SU-DHL-6 (cell line): ENCODE measurements at regions not wholly inside any gene's neighbourhood (a gene's known extent, or its start where the extent isn't known, plus 50 kb on each side); places are given as distances from the start of the nearest gene placed in this dataset.

ENCODE experiments used
- H2AFZ ChIP-seq: fragments of 200-600 bp; sonication (generic); 2 replicates; pipeline ENCODE4 v1.6.1; 2014; ENCODE audit warnings: low read depth, mild to moderate bottlenecking, moderate library complexity, mixed read lengths, antibody characterized with exemption, low read length; ENCODE audit not compliant: severe bottlenecking
- H3F3A ChIP-seq: fragments of 200-600 bp; shearing (Covaris generic); 2 replicates; pipeline ENCODE4 v1.6.0; 2016; ENCODE audit warnings: antibody characterized with exemption, mild to moderate bottlenecking; ENCODE audit not compliant: insufficient read depth
- H3K27ac ChIP-seq: fragments of 200-600 bp; sonication (generic); 2 replicates; pipeline ENCODE4 v1.5.1; 2016; ENCODE audit warnings: low read depth, mild to moderate bottlenecking, low read length, moderate library complexity, mixed read lengths
- H3K27me3 ChIP-seq: fragments of 200-600 bp; sonication (generic), shearing (Covaris generic); 2 replicates; pipeline ENCODE4 v1.6.0; 2014; ENCODE audit warnings: mild to moderate bottlenecking, low read length
- H3K36me3 ChIP-seq: fragments of 200-600 bp; sonication (generic); 2 replicates; pipeline ENCODE4 v1.6.1; 2014; ENCODE audit warnings: mild to moderate bottlenecking, low read length, mixed read lengths
- H3K4me2 ChIP-seq: fragments of 300-600, 200-600 bp; shearing (Covaris generic), sonication (generic); 2 replicates; pipeline ENCODE4 v1.6.0; 2014; ENCODE audit warnings: low read length, low read depth, mild to moderate bottlenecking; ENCODE audit not compliant: poor library complexity, severe bottlenecking
- H3K4me3 ChIP-seq: fragments of 200-600 bp; sonication (generic); 2 replicates; pipeline ENCODE4 v1.5.1; 2014; ENCODE audit warnings: antibody characterized with exemption, low read length, mild to moderate bottlenecking, mixed read lengths; ENCODE audit not compliant: insufficient read depth, poor library complexity, severe bottlenecking
- H3K79me2 ChIP-seq: fragments of 200-600 bp; sonication (generic); 2 replicates; pipeline ENCODE4 v1.6.1; 2014; ENCODE audit warnings: mild to moderate bottlenecking, low read length, moderate library complexity; ENCODE audit not compliant: insufficient read depth
- H3K9ac ChIP-seq: fragments of 200-600 bp; sonication (generic); 2 replicates; pipeline ENCODE4 v1.7.0; 2014; ENCODE audit warnings: mild to moderate bottlenecking, low read length
- H3K9me2 ChIP-seq: fragments of 200-600 bp; sonication (generic); replicated peaks from 2 replicates; pipeline ENCODE4 v1.6.1; 2014; ENCODE audit warnings: low read length; ENCODE audit not compliant: insufficient read depth
- H3K9me3 ChIP-seq: fragments of 200-600 bp; sonication (generic); 2 replicates; pipeline ENCODE4 v1.6.1; 2014; ENCODE audit warnings: low read length, mixed read lengths; ENCODE audit not compliant: insufficient read depth
- H4K20me1 ChIP-seq: fragments of 200-600 bp; sonication (generic); 2 replicates; pipeline ENCODE4 v1.6.1; 2014; ENCODE audit warnings: low read depth, mild to moderate bottlenecking, antibody characterized with exemption, low read length, moderate library complexity, mixed read lengths
- EZH2phosphoT487 ChIP-seq: fragments of 200-600 bp; sonication (generic), shearing (Covaris generic); conservative IDR thresholded peaks from 2 replicates; pipeline ENCODE4 v1.6.1; 2018; ENCODE audit warnings: mild to moderate bottlenecking, antibody characterized with exemption, low read length, moderate library complexity, mixed read lengths
- TF ChIP-seq, protein P1 (sequence below): fragments of 200-600 bp; sonication (generic); IDR thresholded peaks from one replicate; pipeline ENCODE4 v1.5.1; 2017; ENCODE audit warnings: antibody characterized with exemption, mild to moderate bottlenecking, low read length, moderate library complexity; ENCODE audit not compliant: insufficient read depth, poor library complexity, severe bottlenecking

- H2AFZ ChIP-seq: no peak overlapping the region
- no peaks in the 10 kb centered on the region for H3K79me2 ChIP-seq
- H3K27me3 ChIP-seq: no peaks in the 10 kb centered on the region
- H4K20me1 ChIP-seq: no peaks in the 10 kb centered on the region
- H3K36me3 ChIP-seq: no peaks in the 10 kb centered on the region
- no peak overlapping the region for H3K4me2 ChIP-seq
- no peak overlapping the region for H3K4me3 ChIP-seq
- no peaks in the 10 kb centered on the region for H3K9me2 ChIP-seq
- no peaks in the 10 kb centered on the region for H3K9me3 ChIP-seq
- TF ChIP-seq, protein P1, sequence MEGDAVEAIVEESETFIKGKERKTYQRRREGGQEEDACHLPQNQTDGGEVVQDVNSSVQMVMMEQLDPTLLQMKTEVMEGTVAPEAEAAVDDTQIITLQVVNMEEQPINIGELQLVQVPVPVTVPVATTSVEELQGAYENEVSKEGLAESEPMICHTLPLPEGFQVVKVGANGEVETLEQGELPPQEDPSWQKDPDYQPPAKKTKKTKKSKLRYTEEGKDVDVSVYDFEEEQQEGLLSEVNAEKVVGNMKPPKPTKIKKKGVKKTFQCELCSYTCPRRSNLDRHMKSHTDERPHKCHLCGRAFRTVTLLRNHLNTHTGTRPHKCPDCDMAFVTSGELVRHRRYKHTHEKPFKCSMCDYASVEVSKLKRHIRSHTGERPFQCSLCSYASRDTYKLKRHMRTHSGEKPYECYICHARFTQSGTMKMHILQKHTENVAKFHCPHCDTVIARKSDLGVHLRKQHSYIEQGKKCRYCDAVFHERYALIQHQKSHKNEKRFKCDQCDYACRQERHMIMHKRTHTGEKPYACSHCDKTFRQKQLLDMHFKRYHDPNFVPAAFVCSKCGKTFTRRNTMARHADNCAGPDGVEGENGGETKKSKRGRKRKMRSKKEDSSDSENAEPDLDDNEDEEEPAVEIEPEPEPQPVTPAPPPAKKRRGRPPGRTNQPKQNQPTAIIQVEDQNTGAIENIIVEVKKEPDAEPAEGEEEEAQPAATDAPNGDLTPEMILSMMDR: no peak
- TF ChIP-seq EZH2phosphoT487: no peak
- no peak overlapping the region for H3K27ac ChIP-seq
- H3K9ac ChIP-seq: no peak overlapping the region
- no peaks in the 10 kb centered on the region for H3F3A ChIP-seq
Measured at GRCh38 chr3:181971424-181971823, 259.7 kb downstream of the SOX2 start.

DNA sequence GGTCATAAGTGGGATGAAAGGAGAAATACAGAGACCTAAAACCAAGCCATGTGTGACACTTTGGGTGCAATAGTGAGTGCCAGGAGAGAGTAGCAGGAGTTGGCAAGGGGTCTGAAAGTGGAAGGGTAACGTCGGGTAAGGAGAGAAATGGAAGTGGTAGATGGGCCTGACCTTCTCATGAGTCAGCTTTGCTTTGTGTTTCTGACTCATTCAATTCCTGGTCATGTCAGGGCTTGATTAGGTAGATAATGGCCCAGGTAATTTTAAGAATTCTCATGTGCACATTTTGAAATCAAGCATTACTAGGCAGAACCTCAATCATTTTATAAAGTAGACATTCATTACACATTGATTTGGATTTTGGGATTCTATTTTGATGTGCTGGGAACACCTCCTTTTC, 262.5 kb downstream of the SOX2 start:
- no peaks in the 10 kb centered on the region for H3K27me3 ChIP-seq
- H3K36me3 ChIP-seq: no peaks in the 10 kb centered on the region
- no peak overlapping the region for H3K27ac ChIP-seq
- TF ChIP-seq, protein P1: no peak
- no peak for TF ChIP-seq EZH2phosphoT487
- no peak overlapping the region for H3K4me2 ChIP-seq
- no peaks in the 10 kb centered on the region for H3F3A ChIP-seq
- H3K9ac ChIP-seq: no peak overlapping the region
- no peaks in the 10 kb centered on the region for H3K79me2 ChIP-seq
- no peaks in the 10 kb centered on the region for H3K9me3 ChIP-seq
- H3K4me3 ChIP-seq: no peak overlapping the region
- no peaks in the 10 kb centered on the region for H4K20me1 ChIP-seq
- H2AFZ ChIP-seq: no peak overlapping the region
- no peaks in the 10 kb centered on the region for H3K9me2 ChIP-seq

GRCh38 chr3:181976526-181976925, 264.8 kb downstream of the SOX2 start:
- H3K9me3 ChIP-seq: no peaks in the 10 kb centered on the region
- no peak overlapping the region for H3K4me2 ChIP-seq
- no peaks in the 10 kb centered on the region for H4K20me1 ChIP-seq
- H2AFZ ChIP-seq: no peak overlapping the region
- no peak overlapping the region for H3K4me3 ChIP-seq
- TF ChIP-seq EZH2phosphoT487: no peak
- TF ChIP-seq, protein P1: no peak
- H3F3A ChIP-seq: no peaks in the 10 kb centered on the region
- no peak overlapping the region for H3K9ac ChIP-seq
- H3K79me2 ChIP-seq: no peaks in the 10 kb centered on the region
- H3K36me3 ChIP-seq: no peaks in the 10 kb centered on the region
- H3K27me3 ChIP-seq: no peaks in the 10 kb centered on the region
- no peaks in the 10 kb centered on the region for H3K9me2 ChIP-seq
- no peak overlapping the region for H3K27ac ChIP-seq
